ENCODE measurements at regions not wholly inside any gene's neighbourhood (a gene's known extent, or its start where the extent isn't known, plus 50 kb on each side); places are given as distances from the start of the nearest gene placed in this dataset.

DNA sequence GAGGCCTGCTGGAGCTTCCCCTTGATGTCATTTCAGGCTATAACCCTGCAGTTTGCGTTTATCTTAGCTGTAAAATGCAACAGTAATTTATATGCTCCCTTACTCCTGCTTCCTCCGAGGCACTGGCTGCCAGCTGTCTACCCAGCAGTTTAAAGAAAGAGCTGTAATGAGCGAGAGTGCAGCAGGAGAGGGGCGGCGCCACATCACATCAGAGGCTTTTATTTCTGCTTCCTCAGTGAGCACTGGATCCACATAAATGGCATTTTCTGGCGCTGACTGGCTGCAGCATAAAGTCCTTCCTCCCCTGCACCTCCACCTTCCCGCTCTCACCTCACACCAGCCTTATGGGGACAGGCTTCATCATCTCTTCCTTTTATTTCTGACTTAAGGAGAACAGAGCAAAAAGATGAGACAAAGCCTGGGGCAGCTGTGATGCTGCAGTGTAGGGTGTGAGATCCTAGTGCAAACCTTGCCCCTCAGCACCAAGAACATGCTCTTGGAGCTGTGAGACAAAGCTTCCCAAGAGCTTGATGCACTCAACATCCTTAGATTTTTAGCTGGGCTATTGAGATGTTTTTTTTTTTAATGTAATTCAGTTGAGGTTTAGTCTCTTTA is 829.6 kb upstream of the ZNF608 start:
- TF ChIP-seq, protein P1, sequence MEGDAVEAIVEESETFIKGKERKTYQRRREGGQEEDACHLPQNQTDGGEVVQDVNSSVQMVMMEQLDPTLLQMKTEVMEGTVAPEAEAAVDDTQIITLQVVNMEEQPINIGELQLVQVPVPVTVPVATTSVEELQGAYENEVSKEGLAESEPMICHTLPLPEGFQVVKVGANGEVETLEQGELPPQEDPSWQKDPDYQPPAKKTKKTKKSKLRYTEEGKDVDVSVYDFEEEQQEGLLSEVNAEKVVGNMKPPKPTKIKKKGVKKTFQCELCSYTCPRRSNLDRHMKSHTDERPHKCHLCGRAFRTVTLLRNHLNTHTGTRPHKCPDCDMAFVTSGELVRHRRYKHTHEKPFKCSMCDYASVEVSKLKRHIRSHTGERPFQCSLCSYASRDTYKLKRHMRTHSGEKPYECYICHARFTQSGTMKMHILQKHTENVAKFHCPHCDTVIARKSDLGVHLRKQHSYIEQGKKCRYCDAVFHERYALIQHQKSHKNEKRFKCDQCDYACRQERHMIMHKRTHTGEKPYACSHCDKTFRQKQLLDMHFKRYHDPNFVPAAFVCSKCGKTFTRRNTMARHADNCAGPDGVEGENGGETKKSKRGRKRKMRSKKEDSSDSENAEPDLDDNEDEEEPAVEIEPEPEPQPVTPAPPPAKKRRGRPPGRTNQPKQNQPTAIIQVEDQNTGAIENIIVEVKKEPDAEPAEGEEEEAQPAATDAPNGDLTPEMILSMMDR (IDR thresholded peaks at IDR 0.05 in 4 of 5, conservative IDR thresholded peaks at IDR 0.05 in 1 of 5), result no peak
- TF ChIP-seq POLR2A (IDR thresholded peaks at IDR 0.05), result no peak

All from gastrocnemius medialis (tissue), 4 donors.